HTR-8/SVneo (cell line): ENCODE measurements at regions not wholly inside any gene's neighbourhood (a gene's known extent, or its start where the extent isn't known, plus 50 kb on each side); places are given as distances from the start of the nearest gene placed in this dataset.

Experiments used
- DNase-seq: peaks from one replicate; pipeline ENCODE4 v3.0.0; 2011; ENCODE audit warnings: low spot score, mixed read lengths; ENCODE audit not compliant: insufficient read length
- FAIRE-seq: peaks from 2 replicates; lab custom pipeline; 2011; peaks lifted over from hg19 to GRCh38; lab: Jason Lieb, UNC

- FAIRE-seq = no peak
- DNase-seq = no peak
Observed at GRCh38 chr1:182141040-182141439, 79.5 kb upstream of the ZNF648 start.

- FAIRE-seq (no peak), DNase-seq (no peak)
Observed at GRCh38 chr1:182139496-182139895, 78.0 kb upstream of the ZNF648 start.

DNA sequence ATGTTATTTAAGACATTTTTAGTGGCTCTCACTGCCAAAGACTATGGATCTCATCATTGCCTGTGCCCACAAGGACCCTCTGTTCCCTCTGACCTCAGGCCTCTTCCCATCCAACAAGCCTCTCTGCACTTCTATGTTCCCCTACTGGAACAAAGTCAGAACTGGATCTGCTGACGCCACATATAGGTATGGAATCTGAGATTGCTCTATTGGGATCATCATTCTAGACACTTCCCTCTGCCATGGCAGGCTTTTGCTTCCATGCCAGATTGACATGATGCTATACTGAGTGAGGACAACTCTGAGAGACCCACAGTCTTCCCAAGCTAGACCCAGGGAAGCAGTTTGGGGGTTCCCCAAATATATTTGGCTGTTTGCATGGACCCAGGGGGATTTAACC, 76.0 kb upstream of the ZNF648 start:
- DNase-seq (no peak), FAIRE-seq (no peak)

GRCh38 chr1:182135946-182136345, 74.4 kb upstream of the ZNF648 start:
- DNase-seq (no peak), FAIRE-seq (no peak)

DNA sequence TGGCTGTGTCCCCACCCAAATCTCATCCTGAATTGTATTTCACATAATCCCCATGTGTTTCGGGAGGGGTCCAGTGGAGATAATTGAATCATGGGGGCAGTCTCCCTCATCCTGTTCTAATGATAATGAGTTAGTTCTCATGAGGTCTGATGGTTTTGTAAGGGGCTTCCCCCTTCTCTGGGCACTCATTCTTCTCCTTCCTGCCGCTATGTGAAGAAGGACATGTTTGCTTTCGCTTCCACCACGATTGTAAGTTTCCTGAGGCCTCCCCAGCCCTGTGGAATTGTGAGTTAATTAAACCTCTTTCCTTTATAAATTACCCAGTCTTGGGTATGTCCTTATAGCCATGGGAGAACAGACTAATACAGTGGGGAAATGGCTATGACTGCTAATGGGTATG, 72.7 kb upstream of the ZNF648 start:
- DNase-seq = no peak
- no peak for FAIRE-seq

DNA sequence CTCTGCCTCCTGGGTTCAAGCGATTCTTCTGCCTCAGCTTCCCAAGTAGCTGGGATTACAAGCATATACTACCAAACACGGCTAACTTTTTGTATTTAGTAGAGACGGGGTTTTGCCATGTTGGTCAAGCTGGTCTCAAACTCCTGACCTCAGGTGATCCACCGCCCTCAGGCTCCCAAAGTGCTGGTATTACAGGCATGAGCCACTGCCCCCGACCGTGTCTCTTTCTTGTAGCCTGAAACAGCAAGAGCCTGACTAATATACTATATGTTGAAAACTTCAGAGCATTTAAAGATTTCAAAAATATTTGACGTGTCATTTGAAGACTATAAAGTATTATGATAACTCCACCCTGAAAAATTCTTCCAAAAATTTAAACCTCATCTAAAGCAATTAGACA, 71.7 kb upstream of the ZNF648 start:
- FAIRE-seq (no peak), DNase-seq (no peak)

GRCh38 chr1:182129398-182129797, 67.9 kb upstream of the ZNF648 start:
- no peak for FAIRE-seq
- no peak for DNase-seq

DNA sequence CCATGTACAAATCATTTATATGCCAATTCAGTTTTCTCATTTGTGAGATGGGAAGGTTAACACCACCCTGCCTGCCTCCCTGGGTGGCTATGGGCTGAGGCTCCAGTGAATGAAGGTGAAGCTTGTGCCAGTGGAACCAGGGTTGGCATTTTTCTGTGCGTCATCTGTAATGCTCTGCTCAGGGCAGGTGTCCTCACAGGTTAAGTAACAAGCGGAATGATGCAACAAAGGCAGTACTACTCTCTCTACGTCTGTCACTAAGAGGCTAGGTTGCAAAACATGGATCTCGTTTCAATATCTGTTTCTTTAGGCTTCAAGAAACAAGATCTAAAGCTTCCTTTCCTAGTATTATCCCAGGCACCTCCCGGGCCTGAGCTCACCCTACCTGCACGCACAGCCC, 67.0 kb upstream of the ZNF648 start:
- FAIRE-seq = no peak
- no peak for DNase-seq

GRCh38 chr1:182127656-182128055, 66.1 kb upstream of the ZNF648 start:
- FAIRE-seq (no peak), DNase-seq (no peak)

DNA sequence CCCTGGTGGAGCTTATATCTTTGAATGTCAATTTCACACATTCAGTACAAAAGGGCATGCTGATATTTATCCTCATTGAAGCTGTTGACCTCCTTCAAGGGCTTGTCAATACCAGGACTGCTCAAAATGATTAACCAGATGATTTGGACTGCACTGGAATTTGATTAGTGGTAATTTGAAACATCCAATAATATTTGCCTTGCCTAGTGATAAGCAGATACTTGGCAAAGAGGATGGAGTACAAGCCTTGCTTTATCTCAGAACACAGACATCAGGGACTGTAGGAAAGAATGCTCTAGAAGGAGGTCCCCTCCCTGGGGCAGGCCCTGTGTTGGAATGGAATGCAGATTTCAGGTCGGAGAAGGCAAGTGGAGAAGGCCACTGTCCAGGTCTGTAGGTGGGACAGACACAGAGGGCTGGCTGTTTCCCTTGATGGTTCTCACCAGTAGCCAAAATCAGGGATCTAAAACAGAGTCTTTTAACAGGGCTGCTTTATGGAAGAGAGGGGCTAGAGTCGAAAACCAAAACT, 64.8 kb upstream of the ZNF648 start:
- no peak for FAIRE-seq

DNA sequence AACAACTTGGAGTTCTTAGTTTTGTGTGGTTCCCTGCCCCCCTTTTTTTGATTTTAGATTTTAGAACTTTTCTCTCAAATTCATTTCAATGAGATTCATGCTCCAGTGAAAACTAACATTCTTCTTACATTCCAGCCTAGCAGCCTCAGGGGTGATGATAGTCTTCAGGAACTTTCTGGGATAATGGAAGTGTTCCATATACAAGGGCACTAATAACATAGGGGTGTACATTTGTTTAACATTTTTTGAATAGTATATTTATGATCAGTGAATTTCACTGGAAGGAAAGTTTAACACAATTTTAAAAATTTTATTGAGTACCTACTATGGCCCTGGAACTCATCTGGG, 61.4 kb upstream of the ZNF648 start:
- FAIRE-seq = no peak
- no peak for DNase-seq

More for the DNA sequence above, 64.8 kb upstream of the ZNF648 start:
- no peak for DNase-seq

DNA sequence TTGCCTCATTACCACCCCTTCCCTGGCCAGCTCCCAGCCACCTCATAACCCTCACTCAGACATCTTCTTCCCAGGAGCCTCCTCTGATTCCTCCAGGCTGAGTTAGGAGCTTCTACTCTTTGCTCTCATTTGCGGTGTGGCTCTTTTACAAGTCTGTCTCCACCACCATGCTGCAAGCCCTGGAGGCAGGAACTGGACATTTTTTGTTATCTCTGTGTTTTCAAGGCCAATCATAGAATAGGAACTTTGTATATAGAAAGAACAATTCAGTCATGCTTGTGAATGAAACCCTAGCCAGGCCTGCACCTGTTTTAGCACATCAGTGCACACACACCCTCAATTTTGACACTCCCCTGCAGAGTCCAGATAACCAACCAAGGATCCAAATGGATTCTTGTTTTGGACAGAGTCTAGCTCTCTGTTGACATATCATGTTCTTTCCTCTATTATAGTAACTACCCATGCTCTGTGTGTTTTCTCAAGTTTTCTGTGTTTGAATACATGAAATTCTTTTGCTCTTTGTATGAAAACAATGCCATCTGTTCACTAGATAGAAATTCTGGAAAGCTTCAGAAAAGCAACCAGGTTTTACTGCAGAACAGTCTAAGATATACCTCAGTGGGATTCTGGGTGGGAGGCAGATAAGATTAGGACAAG, 60.9 kb upstream of the ZNF648 start:
- no peak for FAIRE-seq
- DNase-seq = no peak

DNA sequence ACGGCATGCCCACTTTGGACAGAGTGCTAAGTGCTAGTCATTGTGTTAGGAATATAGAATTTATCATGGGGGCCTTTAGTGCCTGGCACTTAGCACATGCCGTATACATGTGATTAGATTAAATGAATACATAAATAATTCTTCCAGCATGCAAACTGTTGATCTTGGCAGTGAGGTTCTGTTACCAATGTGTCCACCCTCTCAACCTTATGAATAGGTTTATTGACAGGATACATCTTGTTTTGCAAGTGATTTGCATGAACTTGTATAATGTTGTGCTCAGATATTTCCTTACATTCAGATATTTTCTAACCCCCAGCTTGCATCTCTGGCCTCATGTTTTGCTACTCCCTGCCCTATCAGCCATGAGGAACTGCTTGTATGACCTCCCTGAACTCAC, 60.3 kb upstream of the ZNF648 start:
- FAIRE-seq (no peak), DNase-seq (no peak)

- no peak for FAIRE-seq
- no peak for DNase-seq
Observed at GRCh38 chr1:182120411-182121258, 59.1 kb upstream of the ZNF648 start.

DNA sequence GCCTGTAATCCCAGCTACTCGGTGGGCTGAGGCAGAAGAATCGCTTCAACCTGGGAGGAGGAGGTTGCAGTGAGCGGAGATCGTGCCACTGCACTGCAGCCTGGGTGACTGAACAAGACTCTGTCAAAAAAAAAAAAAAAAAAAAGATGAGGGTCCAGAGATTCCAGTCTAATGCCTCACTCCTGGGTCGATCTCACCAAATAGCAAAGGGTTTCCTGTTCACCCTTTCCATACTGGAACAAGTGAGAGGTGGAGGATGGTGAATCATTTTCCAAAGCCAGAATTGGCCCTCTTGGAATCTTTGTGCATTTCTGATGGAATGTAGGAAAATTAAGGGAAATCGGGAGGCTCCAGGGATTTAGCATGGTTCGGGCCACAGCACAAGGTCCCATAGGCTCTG, 58.1 kb upstream of the ZNF648 start:
- FAIRE-seq (no peak), DNase-seq (no peak)

- DNase-seq (no peak), FAIRE-seq (no peak)
Observed at GRCh38 chr1:182118851-182119250, 57.3 kb upstream of the ZNF648 start.

DNA sequence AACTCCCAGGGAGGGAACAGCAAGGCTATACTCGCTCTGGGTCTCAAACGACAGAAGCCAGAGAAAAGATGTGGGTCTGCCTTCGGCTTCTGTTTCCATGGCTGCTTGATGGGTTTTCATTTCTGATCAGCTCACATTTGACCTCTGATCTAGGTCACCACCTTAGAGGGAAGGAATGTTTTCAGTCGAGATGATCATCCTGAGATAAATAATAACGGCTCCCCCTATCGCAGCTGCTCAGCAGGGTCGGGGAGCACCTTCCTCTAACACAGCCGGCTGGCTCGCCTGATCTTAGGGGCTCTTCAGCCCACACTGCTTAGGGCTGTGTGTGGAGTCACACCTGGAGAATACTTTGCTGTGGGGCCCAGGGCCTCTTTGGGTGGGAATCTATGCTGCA, 53.1 kb upstream of the ZNF648 start:
- DNase-seq = no peak
- FAIRE-seq = no peak

DNA sequence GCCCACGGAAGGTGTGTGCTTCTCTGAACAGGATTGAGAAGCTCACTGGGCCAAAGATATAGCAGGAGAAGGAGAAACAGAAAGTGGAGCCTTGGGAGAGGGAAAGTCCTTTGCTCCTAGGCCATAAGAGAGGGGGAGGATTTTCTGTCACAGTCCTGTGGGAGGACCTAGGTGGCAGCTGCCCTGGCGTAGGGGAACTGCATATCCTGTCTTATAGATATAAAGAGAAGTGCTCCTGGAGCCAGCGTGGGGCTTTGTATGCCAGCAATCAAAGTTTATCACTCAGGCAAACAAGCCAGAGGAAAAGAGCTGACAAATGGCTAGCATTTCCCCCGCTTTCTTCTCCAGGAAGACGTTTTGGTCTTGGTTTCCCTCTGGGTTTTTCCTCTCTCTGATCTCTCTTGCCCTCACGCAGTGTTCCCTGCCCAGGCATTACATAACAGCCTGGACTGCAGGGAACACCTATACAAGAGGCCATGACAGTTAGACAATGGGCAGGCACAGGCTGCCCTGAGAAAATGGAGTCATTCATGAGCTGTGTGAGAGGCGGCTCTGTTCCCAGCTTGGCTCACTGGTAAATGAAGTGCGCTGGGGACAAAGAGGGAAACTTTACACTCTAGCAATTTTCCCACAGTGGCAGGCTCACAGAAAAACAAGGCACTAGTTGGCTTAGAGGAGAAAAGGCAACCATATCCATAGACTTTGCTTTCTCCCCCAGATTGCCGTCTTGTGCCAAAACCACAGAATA, 52.5 kb upstream of the ZNF648 start:
- no peak for FAIRE-seq
- no peak for DNase-seq

DNA sequence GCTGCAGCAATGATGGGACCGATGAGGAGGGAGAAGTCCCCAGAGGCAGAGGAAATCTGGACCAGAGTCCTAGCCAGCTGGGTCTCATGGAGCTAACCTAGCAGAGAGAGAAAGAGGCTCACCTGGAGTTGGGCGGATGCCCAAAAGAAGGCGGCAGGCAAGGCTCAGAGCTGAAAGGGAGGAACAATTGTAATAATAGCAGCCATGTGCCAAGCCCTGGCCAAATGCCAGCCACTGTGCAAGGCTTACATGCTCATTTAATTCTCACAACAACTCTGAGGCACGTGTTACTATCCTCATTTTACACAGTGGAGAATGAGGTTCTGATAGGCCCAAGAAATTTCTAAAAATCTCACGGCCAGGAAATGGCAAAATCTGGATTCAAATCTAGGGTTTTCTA, 50.0 kb upstream of the ZNF648 start:
- DNase-seq (no peak), FAIRE-seq (no peak)
